Activated CD8-positive, alpha-beta T cell treated with anti-CD3 and anti-CD28 coated beads for 36 hours (primary cell): ENCODE measurements at regions not wholly inside any gene's neighbourhood (a gene's known extent, or its start where the extent isn't known, plus 50 kb on each side); places are given as distances from the start of the nearest gene placed in this dataset.

ENCODE experiments used
- ATAC-seq: fragments of 200-7000 bp; cut with Tn5 transposase; one replicate; pipeline ENCODE4 v1.10.0; 2021; ENCODE audit warnings: mild to moderate bottlenecking, moderate library complexity
- CTCF ChIA-PET: fragments of 350-600 bp; sonication (Branson Sonifier 250); formaldehyde crosslinking; loops from one replicate; lab custom pipeline; 2021; ENCODE audit warnings: antibody characterized with exemption; lab: Charles Lee
- POLR2A ChIA-PET: fragments of 350-600 bp; sonication (Branson Sonifier 250); formaldehyde crosslinking; loops from one replicate; lab custom pipeline; 2021; ENCODE audit warnings: antibody characterized with exemption; lab: Charles Lee
- DNase-seq: peaks from one replicate; pipeline ENCODE4 v3.0.0-alpha.2; 2020
- H3K27ac Mint-ChIP-seq: one replicate; pipeline ENCODE4 v1.8.0; 2021; ENCODE audit warnings: mild to moderate bottlenecking, mixed read lengths
- H3K27me3 Mint-ChIP-seq: one replicate; pipeline ENCODE4 v1.8.0; 2021; ENCODE audit warnings: mixed read lengths
- H3K36me3 Mint-ChIP-seq: one replicate; pipeline ENCODE4 v1.8.0; 2021; ENCODE audit warnings: low read depth, mixed read lengths
- H3K4me1 Mint-ChIP-seq: one replicate; pipeline ENCODE4 v1.8.0; 2021; ENCODE audit warnings: low read depth, mixed read lengths
- H3K4me3 Mint-ChIP-seq: one replicate; pipeline ENCODE4 v1.8.0; 2021; ENCODE audit warnings: mild to moderate bottlenecking, moderate library complexity, mixed read lengths
- H3K9me3 Mint-ChIP-seq: one replicate; pipeline ENCODE4 v1.8.0; 2021; ENCODE audit warnings: mixed read lengths
- CTCF ChIP-seq: fragments of 200-600 bp; IDR thresholded peaks from one replicate; pipeline ENCODE4 v1.8.0; 2022; ENCODE audit warnings: antibody characterized with exemption, mild to moderate bottlenecking
- intact Hi-C: fragments of 100-400 bp; cut with micrococcal nuclease; formaldehyde crosslinking; loops from one replicate; pipeline ENCODE4 v1.10.0; 2022

DNA sequence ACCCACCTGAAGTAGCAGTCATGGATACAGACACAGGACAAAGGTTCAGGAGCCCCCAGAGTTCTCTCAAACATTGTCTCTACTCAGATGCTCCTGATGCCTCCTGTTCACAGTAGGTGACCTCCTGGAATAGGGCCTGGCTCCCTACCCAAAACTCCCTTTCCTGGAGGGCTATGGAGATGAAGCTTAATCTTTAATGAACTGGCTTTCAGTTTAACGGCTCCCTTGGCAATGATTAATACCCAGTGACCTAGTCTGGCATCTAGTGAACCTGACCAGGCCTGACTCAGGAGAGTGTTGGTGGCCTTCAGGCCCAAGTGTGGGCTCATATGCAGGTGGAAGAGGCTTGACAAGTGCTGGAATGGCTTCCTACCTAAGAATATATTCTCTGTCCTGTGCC is 65.2 kb upstream of the TRABD2B start:
- H3K4me1 Mint-ChIP-seq = no peaks in the 10 kb centered on the region
- POLR2A ChIA-PET = no interaction called here
- intact Hi-C loops = loop anchor here (5.0 kb wide), 1 partner anchor 65 kb away; the partner anchor contains the start of gene TRABD2B
- H3K4me3 Mint-ChIP-seq = no peak overlapping the region
- no peak for TF ChIP-seq CTCF
- DNase-seq (no peak), ATAC-seq (no peak)
- no peaks in the 10 kb centered on the region for H3K36me3 Mint-ChIP-seq
- CTCF ChIA-PET = interaction anchor here (0.9 to 2.6 kb wide), 5 partner anchors 10 to 64 kb away, joined by 3 to 19 read pairs (median 3); partner anchors contain the start of gene TRABD2B
- no peak overlapping the region for H3K27ac Mint-ChIP-seq
- H3K9me3 Mint-ChIP-seq = no peaks in the 10 kb centered on the region
- H3K27me3 Mint-ChIP-seq = no peaks in the 10 kb centered on the region

DNA sequence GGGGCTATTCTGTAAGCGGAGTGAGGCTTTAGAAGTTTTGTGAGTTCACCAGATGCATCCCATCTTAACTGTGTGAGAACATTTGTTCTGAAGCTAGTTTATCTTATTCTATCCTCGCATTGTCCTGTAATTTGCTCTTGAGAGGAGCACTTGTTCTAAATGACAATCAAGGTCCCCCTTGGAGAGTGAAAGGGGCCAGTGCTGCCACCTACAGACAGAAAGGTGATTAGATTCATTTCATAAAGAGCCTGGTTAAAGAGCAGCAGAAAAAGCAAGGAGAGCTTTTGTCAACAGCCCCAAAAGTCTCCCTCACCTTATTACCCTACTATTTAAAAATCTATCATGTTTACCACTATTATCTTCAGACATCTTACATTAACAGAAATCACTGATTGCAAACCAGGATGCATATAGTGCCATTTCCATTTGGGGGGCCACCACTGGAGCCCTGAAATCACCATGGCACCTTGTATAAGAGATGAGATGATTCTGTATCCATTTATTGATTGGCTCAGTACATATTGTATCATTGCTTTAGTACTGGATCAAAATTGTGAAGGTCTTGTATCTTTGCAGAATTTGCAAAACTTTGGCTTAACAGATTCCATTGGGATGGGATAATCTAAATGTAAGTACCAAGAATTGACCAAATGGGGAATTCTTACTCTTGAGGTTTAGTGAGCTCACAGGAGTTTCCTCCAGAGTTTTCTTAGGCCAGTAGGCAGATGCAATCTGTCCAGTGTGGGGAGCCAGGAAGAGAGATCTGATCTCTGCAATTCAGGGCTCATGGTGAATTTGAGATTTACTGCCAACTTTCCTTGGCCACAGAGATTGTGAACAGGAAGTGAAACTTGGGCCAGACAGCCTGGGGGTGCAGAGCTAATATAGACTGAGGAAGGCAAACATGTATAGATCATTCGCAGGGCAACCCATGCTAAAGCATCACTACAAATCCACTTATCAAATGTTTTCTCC is 64.3 kb upstream of the TRABD2B start:
- DNase-seq (peak; percentile 56), ATAC-seq (peak; percentile 64)
- no peaks in the 10 kb centered on the region for H3K4me1 Mint-ChIP-seq
- H3K9me3 Mint-ChIP-seq = no peaks in the 10 kb centered on the region
- no peaks in the 10 kb centered on the region for H3K36me3 Mint-ChIP-seq
- no peaks in the 10 kb centered on the region for H3K27me3 Mint-ChIP-seq
- peak; percentile 57 for TF ChIP-seq CTCF
- POLR2A ChIA-PET = no interaction called here
- H3K27ac Mint-ChIP-seq = no peak overlapping the region
- CTCF ChIA-PET = interaction anchor here (0.6 to 2.6 kb wide), 13 partner anchors 9 to 140 kb away, joined by 3 to 19 read pairs (median 3); partner anchors contain the start of gene TRABD2B
- H3K4me3 Mint-ChIP-seq = no peak overlapping the region
- intact Hi-C loops = loop anchor here (5.0 kb wide), 1 partner anchor 64 kb away; the partner anchor contains the start of gene TRABD2B

- Mint-ChIP-seq H3K4me1 (no peaks in the 10 kb centered on the region), H3K4me3 (no peak overlapping the region), H3K36me3 (no peaks in the 10 kb centered on the region), H3K27ac (no peak overlapping the region), H3K9me3 (no peaks in the 10 kb centered on the region), H3K27me3 (no peaks in the 10 kb centered on the region)
- POLR2A ChIA-PET = no interaction called here
- CTCF ChIA-PET = interaction anchor here (1.4 kb wide), 1 partner anchor 62 kb away, joined by 5 read pairs; the partner anchor contains the start of gene TRABD2B
- ATAC-seq = no peak
- no peak for TF ChIP-seq CTCF
- intact Hi-C loops = no loop called here
- no peak for DNase-seq
These were observed 62.1 kb upstream of the TRABD2B start for GRCh38 chr1:48059289-48059688.

- no peak for TF ChIP-seq CTCF
- no peak for ATAC-seq
- POLR2A ChIA-PET = interaction anchor here (0.7 kb wide), 1 partner anchor 15 kb away, joined by 3 read pairs; no protein-coding TSS in a partner anchor
- Mint-ChIP-seq H3K27me3 (no peaks in the 10 kb centered on the region), H3K4me1 (no peaks in the 10 kb centered on the region), H3K4me3 (no peak overlapping the region), H3K27ac (no peak overlapping the region), H3K9me3 (no peaks in the 10 kb centered on the region), H3K36me3 (no peaks in the 10 kb centered on the region)
- intact Hi-C loops = no loop called here
- CTCF ChIA-PET = interaction anchor here (1.4 kb wide), 1 partner anchor 61 kb away, joined by 5 read pairs; the partner anchor contains the start of gene TRABD2B
- no peak for DNase-seq
These were observed 61.2 kb upstream of the TRABD2B start for GRCh38 chr1:48058135-48059025.
